ENCODE measurements at regions not wholly inside any gene's neighbourhood (a gene's known extent, or its start where the extent isn't known, plus 50 kb on each side); places are given as distances from the start of the nearest gene placed in this dataset.
"Not testable (repeated sequence)": the region's sequence is repeated elsewhere in the genome, so short reads cannot be mapped to it uniquely, and the experiment has no call there.

DNA sequence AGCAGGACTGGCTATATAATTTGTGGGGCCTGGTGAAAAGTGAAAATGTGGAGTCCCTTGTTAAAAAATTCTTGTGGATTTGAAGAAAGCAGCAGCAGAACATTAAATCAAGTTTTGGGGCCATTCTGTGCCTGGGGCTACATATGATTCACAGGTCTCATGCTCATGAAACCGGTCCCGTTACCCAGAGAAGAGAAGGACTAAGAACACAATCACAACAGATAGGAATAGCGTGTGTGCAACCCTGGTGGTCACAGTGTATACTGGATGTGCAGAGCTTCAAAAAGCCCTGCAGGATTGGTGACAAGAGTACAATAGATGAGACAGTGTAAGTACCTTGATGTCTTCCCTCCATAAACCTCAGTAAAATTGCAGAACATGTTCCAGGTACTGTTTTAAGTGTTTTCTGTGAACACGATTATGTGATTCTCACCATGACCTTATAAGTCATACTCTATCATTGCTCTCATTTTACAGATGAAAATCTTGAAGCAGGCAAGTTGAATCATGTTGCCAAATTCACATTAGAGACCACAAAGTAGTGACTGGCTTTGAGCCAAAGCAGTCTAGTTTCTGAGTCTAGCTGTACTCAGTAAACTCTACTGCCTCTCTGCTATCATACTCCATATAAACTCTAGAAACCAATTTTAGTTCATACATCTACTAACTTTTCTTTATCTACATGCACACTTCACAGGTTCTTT lies 636.5 kb downstream of the TAF11L14 start:
- Histone ChIP-seq H3K9me3 (ENCODE audit: low read depth) (no peaks in the 10 kb centered on the region), H3K27me3 (no peaks in the 10 kb centered on the region), H3K36me3 (no peaks in the 10 kb centered on the region), H3K4me3 (no peak overlapping the region), H3K27ac (no peak overlapping the region), H3K4me1 (ENCODE audit: low read depth) (no peaks in the 10 kb centered on the region)
- no peak for DNase-seq (ENCODE audit: low read depth in 1 of 2, low spot score in 1 of 2)
- TF ChIP-seq, protein P1, sequence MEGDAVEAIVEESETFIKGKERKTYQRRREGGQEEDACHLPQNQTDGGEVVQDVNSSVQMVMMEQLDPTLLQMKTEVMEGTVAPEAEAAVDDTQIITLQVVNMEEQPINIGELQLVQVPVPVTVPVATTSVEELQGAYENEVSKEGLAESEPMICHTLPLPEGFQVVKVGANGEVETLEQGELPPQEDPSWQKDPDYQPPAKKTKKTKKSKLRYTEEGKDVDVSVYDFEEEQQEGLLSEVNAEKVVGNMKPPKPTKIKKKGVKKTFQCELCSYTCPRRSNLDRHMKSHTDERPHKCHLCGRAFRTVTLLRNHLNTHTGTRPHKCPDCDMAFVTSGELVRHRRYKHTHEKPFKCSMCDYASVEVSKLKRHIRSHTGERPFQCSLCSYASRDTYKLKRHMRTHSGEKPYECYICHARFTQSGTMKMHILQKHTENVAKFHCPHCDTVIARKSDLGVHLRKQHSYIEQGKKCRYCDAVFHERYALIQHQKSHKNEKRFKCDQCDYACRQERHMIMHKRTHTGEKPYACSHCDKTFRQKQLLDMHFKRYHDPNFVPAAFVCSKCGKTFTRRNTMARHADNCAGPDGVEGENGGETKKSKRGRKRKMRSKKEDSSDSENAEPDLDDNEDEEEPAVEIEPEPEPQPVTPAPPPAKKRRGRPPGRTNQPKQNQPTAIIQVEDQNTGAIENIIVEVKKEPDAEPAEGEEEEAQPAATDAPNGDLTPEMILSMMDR (IDR thresholded peaks at IDR 0.05; ENCODE audit: low read depth, low read length): no peak

DNA sequence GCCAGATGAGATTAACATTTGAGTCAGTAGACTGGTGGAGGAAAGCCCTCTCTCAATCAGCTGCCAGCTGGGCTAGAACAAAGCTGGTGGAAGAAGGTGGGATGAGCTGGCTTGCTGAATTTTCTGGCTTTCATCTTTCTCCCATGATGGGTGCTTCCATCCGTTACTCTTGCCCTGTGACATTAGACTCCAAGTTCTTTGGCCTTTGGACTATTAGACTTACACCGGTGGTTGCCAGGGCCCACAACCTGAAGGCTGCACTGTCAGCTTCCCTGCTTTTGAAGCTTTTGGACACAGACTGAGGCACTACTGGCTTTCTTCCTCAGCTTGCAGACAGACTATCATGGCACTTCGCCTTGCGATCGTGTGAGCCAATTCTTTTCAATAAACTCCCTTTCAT lies 642.7 kb downstream of the TAF11L14 start:
- Histone ChIP-seq H3K36me3 (no peaks in the 10 kb centered on the region), H3K9me3 (ENCODE audit: low read depth) (no peaks in the 10 kb centered on the region), H3K4me3 (no peak overlapping the region), H3K27me3 (no peaks in the 10 kb centered on the region), H3K4me1 (ENCODE audit: low read depth) (no peaks in the 10 kb centered on the region), H3K27ac (no peak overlapping the region)
- TF ChIP-seq, protein P1 (IDR thresholded peaks at IDR 0.05; ENCODE audit: low read depth, low read length): no peak
- DNase-seq (ENCODE audit: low read depth in 1 of 2, low spot score in 1 of 2): no peak

DNA sequence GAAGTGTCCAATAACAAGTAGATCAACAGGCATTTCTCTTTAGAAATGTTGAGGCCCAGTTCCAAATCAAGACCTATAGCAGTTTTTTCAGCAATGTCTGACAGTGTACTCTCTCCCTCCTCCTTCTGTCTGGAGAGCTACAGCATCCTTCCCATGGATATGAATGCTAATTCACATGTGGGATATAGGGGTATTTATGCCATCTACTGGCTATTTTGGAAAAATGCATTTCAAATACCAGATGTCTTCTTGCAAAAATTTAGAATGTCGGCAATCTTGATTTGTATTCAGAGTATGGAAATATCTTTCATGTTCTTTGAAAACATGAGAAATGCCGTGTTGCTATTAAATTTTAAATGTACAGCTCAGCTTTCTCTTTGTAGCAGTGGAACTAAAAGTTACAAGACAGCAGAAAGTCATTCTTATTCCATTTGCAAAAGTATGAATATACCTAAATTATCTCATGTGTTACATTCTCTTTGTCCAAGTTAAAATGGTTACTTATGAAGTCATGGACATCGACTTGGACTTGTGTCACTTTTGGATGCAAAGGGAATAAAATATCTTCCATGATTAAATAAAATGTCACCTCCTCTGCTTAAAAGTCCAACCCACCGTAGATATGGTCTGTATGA lies 647.8 kb downstream of the TAF11L14 start:
- Histone ChIP-seq H3K27me3 (no peaks in the 10 kb centered on the region), H3K36me3 (no peaks in the 10 kb centered on the region), H3K9me3 (ENCODE audit: low read depth) (no peaks in the 10 kb centered on the region), H3K4me3 (no peak overlapping the region), H3K27ac (no peak overlapping the region), H3K4me1 (ENCODE audit: low read depth) (no peaks in the 10 kb centered on the region)
- TF ChIP-seq, protein P1 (IDR thresholded peaks at IDR 0.05; ENCODE audit: low read depth, low read length): peak; percentile 56
- peak; percentile 30 to 70 for DNase-seq (ENCODE audit: low read depth in 1 of 2, low spot score in 1 of 2)

- DNase-seq (ENCODE audit: low read depth in 1 of 2, low spot score in 1 of 2): no peak
- no peaks in the 10 kb centered on the region for H3K4me1 ChIP-seq (ENCODE audit: low read depth)
- no peaks in the 10 kb centered on the region for H3K36me3 ChIP-seq
- H3K27me3 ChIP-seq: no peaks in the 10 kb centered on the region
- H3K27ac ChIP-seq: no peak overlapping the region
- no peak overlapping the region for H3K4me3 ChIP-seq
- TF ChIP-seq, protein P1 (IDR thresholded peaks at IDR 0.05; ENCODE audit: low read depth, low read length): no peak
- no peaks in the 10 kb centered on the region for H3K9me3 ChIP-seq (ENCODE audit: low read depth)
These were observed 651.0 kb downstream of the TAF11L14 start for GRCh38 chr5:18285257-18285656.

DNA sequence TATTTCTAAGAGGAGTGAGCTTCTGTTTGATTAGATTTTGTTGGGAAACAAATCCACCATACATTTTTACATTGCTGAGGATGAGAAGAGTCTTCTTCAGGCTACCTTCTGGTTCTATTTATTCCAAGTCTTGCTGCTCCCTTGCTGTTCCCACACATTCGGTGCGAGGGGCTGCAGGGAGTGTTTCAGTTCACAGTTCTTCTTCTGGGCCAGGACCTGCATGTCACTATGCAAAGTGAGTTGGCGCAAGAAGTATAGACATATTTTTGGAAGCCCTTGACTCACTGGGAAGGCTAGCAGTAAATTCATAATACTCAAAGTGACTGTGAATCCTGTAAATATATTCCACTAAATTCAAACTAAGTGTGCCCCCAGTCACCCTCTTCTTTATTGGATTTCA lies 657.9 kb downstream of the TAF11L14 start:
- no peaks in the 10 kb centered on the region for H3K9me3 ChIP-seq (ENCODE audit: low read depth)
- DNase-seq (ENCODE audit: low read depth in 1 of 2, low spot score in 1 of 2): no peak
- TF ChIP-seq, protein P1 (IDR thresholded peaks at IDR 0.05; ENCODE audit: low read depth, low read length): no peak
- H3K27ac ChIP-seq: no peak overlapping the region
- H3K4me1 ChIP-seq (ENCODE audit: low read depth): no peaks in the 10 kb centered on the region
- H3K36me3 ChIP-seq: no peaks in the 10 kb centered on the region
- H3K4me3 ChIP-seq: no peak overlapping the region
- no peaks in the 10 kb centered on the region for H3K27me3 ChIP-seq

DNA sequence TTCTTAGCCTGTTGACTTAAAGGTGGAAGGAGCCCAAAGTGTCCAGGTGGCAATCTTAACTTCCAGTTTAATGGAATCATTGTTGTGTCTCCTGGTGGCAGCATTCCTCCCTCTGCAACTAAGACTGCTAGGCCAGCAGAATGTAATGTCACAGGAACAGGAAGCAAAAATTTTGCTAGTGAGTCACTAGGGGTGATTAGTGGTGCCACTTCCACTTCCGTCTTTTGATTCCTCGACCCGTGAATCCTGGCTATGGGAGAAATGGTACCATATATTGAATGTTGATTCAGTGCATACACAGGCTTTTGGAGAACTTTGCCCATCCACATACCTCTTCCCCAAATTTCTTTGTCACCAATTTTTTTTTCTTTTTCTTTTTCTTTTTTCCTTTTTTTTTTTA lies 661.4 kb downstream of the TAF11L14 start:
- not testable (repeated sequence) for H3K27me3 ChIP-seq; H3K27ac ChIP-seq; H3K9me3 ChIP-seq (ENCODE audit: low read depth); DNase-seq (ENCODE audit: low read depth in 1 of 2, low spot score in 1 of 2); H3K4me1 ChIP-seq (ENCODE audit: low read depth); H3K4me3 ChIP-seq; H3K36me3 ChIP-seq

All from cardiac muscle cell (in vitro differentiated cells and primary cell).